Left lung (tissue), 4 donors: ENCODE measurements at regions not wholly inside any gene's neighbourhood (a gene's known extent, or its start where the extent isn't known, plus 50 kb on each side); places are given as distances from the start of the nearest gene placed in this dataset.

ENCODE experiments used
- ATAC-seq: fragments of 200-7000 bp; cut with Tn5 transposase; one replicate; pipeline ENCODE4 v1.9.1; 2020; ENCODE audit warnings: moderate library complexity
- DNase-seq, 4 donors: peaks; one replicate each; pipeline ENCODE4 v3.0.0-alpha.2; 2013 to 2020
- H3K27ac ChIP-seq, 2 donors: fragments of 200-600 bp; sonication (generic) in 1 of 2; one replicate each; pipeline versions ENCODE4 v1.5.0 to v1.8.0; 2020 to 2021
- H3K27me3 ChIP-seq, 2 donors: fragments of 200-600 bp; sonication (generic) in 1 of 2; one replicate each; pipeline versions ENCODE4 v1.5.0 to v1.8.0; 2020 to 2021
- H3K36me3 ChIP-seq, 2 donors: fragments of 200-600 bp; sonication (generic) in 1 of 2; one replicate each; pipeline versions ENCODE4 v1.5.0 to v1.8.0; 2020 to 2021
- H3K4me1 ChIP-seq, 2 donors: fragments of 200-600 bp; one replicate each; pipeline ENCODE4 v1.8.0; 2021
- H3K4me3 ChIP-seq, 2 donors: fragments of 200-600 bp; sonication (generic) in 1 of 2; one replicate each; pipeline versions ENCODE4 v1.5.0 to v1.8.0; 2020 to 2021; ENCODE audit warnings: mild to moderate bottlenecking in 1 of 2
- H3K9me3 ChIP-seq, 2 donors: fragments of 200-600 bp; sonication (generic) in 1 of 2; one replicate each; pipeline versions ENCODE4 v1.5.0 to v1.8.0; 2020 to 2021
- CTCF ChIP-seq, 2 donors: fragments of 200-600 bp; sonication (generic) in 1 of 2; IDR thresholded peaks; one replicate each; pipeline versions ENCODE4 v1.5.0 to v1.8.0; 2021; ENCODE audit warnings: antibody characterized with exemption in 2 of 2
- intact Hi-C, 2 donors: fragments of 100-400 bp; cut with DNase I; formaldehyde crosslinking; loops; one replicate each; pipeline versions ENCODE4 v1.11.2 to v1.14.2; 2022
- donor health status: DM: no; HTN: yes; CAD: no.
- donor health status: DM: no; HTN: no; CAD: no.

GRCh38 chr2:35522450-35522849 is 833.1 kb upstream of the CRIM1 start:
- H3K27me3 ChIP-seq, result no peaks in the 10 kb centered on the region
- H3K4me1 ChIP-seq, result no peaks in the 10 kb centered on the region
- no peak for TF ChIP-seq CTCF (IDR thresholded peaks at IDR 0.05)
- no peaks in the 10 kb centered on the region for H3K36me3 ChIP-seq
- no peak overlapping the region for H3K4me3 ChIP-seq
- DNase-seq (peak in 1 of 4 donors; percentile 29), ATAC-seq (no peak)
- peaks cover 0 to 38% of the 10 kb centered on the region in 2 donors for H3K9me3 ChIP-seq
- intact Hi-C loops, result no loop called here
- no peak overlapping the region for H3K27ac ChIP-seq

DNA sequence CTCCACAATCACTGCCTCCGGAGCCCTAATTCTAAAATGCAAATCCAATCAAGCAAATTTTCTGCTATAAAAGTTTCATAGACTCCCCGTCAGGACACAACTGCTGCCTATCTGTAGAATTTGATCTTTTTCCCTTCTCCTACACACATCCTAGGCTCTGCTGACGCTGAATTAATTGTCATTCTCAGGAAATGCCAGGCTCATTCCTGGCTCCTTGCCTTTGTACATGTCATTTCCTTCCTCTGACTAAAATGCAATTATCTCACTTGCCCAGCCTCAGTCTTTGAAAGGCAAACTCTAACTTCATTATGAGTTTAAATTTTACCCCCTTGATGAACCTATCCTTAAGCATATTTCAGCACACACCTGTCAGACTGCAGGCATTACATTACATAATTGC is 844.9 kb upstream of the CRIM1 start:
- H3K4me3 ChIP-seq, result no peak overlapping the region
- no peaks in the 10 kb centered on the region for H3K36me3 ChIP-seq
- intact Hi-C loops, result no loop called here
- H3K9me3 ChIP-seq, result peaks cover 0 to 11% of the 10 kb centered on the region in 2 donors
- H3K4me1 ChIP-seq, result no peaks in the 10 kb centered on the region
- no peak overlapping the region for H3K27ac ChIP-seq
- ATAC-seq, result no peak
- no peaks in the 10 kb centered on the region for H3K27me3 ChIP-seq
- no peak for TF ChIP-seq CTCF (IDR thresholded peaks at IDR 0.05)
- DNase-seq, result peak in 1 of 4 donors; percentile 15

GRCh38 chr2:35508601-35509000 is 847.0 kb upstream of the CRIM1 start:
- DNase-seq, result no peak
- no peak for TF ChIP-seq CTCF (IDR thresholded peaks at IDR 0.05)
- intact Hi-C loops, result no loop called here

DNA sequence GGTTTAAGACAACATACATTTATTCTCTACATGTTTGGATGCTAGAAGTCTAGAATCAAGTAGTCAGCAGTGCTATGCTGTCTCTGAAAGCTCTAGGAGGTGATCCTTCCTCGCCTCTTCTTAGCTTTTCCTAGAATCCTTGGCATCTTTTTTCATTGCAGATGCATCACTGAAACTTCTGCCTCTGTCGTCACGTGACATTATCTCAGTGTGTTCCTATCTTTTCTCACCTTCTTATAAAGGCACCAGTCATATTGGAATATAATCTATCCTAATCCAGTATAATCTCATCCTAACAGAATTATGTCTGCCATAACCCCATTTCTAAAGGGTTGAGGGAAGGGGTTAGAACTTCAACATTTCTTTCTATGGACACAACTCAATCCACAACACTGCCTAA is 851.2 kb upstream of the CRIM1 start:
- no peaks in the 10 kb centered on the region for H3K9me3 ChIP-seq
- no peak overlapping the region for H3K4me3 ChIP-seq
- no peaks in the 10 kb centered on the region for H3K4me1 ChIP-seq
- ATAC-seq (no peak), DNase-seq (no peak)
- intact Hi-C loops, result no loop called here
- no peak for TF ChIP-seq CTCF (IDR thresholded peaks at IDR 0.05)
- no peaks in the 10 kb centered on the region for H3K27me3 ChIP-seq
- no peaks in the 10 kb centered on the region for H3K36me3 ChIP-seq
- no peak overlapping the region for H3K27ac ChIP-seq

More at GRCh38 chr2:35508601-35509000, 847.0 kb upstream of the CRIM1 start:
- H3K27ac ChIP-seq, result no peak overlapping the region
- H3K4me1 ChIP-seq, result no peaks in the 10 kb centered on the region
- no peaks in the 10 kb centered on the region for H3K27me3 ChIP-seq
- no peak overlapping the region for H3K4me3 ChIP-seq
- no peak for ATAC-seq
- H3K36me3 ChIP-seq, result no peaks in the 10 kb centered on the region
- H3K9me3 ChIP-seq, result peaks cover 0 to 11% of the 10 kb centered on the region in 2 donors

- Histone ChIP-seq H3K4me3 (no peak overlapping the region), H3K9me3 (no peaks in the 10 kb centered on the region), H3K27me3 (no peaks in the 10 kb centered on the region), H3K4me1 (no peaks in the 10 kb centered on the region), H3K27ac (no peak overlapping the region), H3K36me3 (no peaks in the 10 kb centered on the region)
- intact Hi-C loops, result no loop called here
- no peak for DNase-seq
- TF ChIP-seq CTCF (IDR thresholded peaks at IDR 0.05), result no peak
- no peak for ATAC-seq
Observed at GRCh38 chr2:35503738-35504199, 851.8 kb upstream of the CRIM1 start.
